B cell (primary cell): ENCODE measurements at regions not wholly inside any gene's neighbourhood (a gene's known extent, or its start where the extent isn't known, plus 50 kb on each side); places are given as distances from the start of the nearest gene placed in this dataset.

ENCODE experiments used
- ATAC-seq: fragments of 200-7000 bp; cut with Tn5 transposase; one replicate; pipeline ENCODE4 v1.10.0; 2021; ENCODE audit warnings: low read depth, mild to moderate bottlenecking, moderate number of reproducible peaks, moderate library complexity
- CTCF ChIA-PET: fragments of 350-600 bp; sonication (Branson Sonifier 250); formaldehyde crosslinking; loops from one replicate; lab custom pipeline; 2021; ENCODE audit warnings: antibody characterized with exemption, inconsistent platforms; lab: Charles Lee
- POLR2A ChIA-PET: fragments of 350-600 bp; sonication (Branson Sonifier 250); formaldehyde crosslinking; loops from one replicate; lab custom pipeline; 2021; ENCODE audit warnings: antibody characterized with exemption; lab: Charles Lee
- DNase-seq: peaks from one replicate; pipeline ENCODE4 v3.0.0; 2013
- H2AFZ ChIP-seq: 2 replicates; pipeline ENCODE4 v1.6.1; 2012; ENCODE audit warnings: mild to moderate bottlenecking, low read depth, low read length; ENCODE audit not compliant: insufficient read depth, poor library complexity, severe bottlenecking
- H3K27ac ChIP-seq, 2 donors: 1 replicate in 1 of 2; 2 replicates in 1 of 2; pipeline ENCODE4 v1.5.1; 2012 to 2013; ENCODE audit warnings: low read length in 2 of 2, mild to moderate bottlenecking in 2 of 2, moderate library complexity in 1 of 2
- H3K27me3 ChIP-seq, 4 experiments: fragments of 200-600 bp in 1 of 4; sonication (generic) in 1 of 4; replicated peaks in 1 of 4; 1 replicate in 2 of 4; 2 replicates in 2 of 4; pipeline versions ENCODE4 v1.6.1 to v1.7.0; 2013 to 2016; ENCODE audit warnings: low read length in 3 of 4, mild to moderate bottlenecking in 2 of 4, mixed read lengths in 1 of 4, moderate library complexity in 1 of 4; ENCODE audit not compliant: insufficient read depth in 4 of 4, control insufficient read depth in 3 of 4; ENCODE audit errors: control extremely low read depth in 1 of 4
- H3K36me3 ChIP-seq, 2 experiments: replicated peaks in 1 of 2; 1 replicate in 1 of 2; 2 replicates in 1 of 2; pipeline versions ENCODE4 v1.6.1 to v1.7.1; 2013; ENCODE audit warnings: low read length in 1 of 2; ENCODE audit not compliant: insufficient read depth in 2 of 2, control insufficient read depth in 1 of 2; ENCODE audit errors: control extremely low read depth in 1 of 2, extremely low read depth in 1 of 2
- H3K4me1 ChIP-seq, 2 donors: fragments of 200-600 bp in 1 of 2; sonication (generic) in 1 of 2; 1 replicate in 1 of 2; 2 replicates in 1 of 2; pipeline versions ENCODE4 v1.5.1 to v1.6.1; 2013 to 2017; ENCODE audit warnings: low read length in 2 of 2; ENCODE audit not compliant: control insufficient read depth in 2 of 2, insufficient read depth in 2 of 2
- H3K4me2 ChIP-seq: replicated peaks from 2 replicates; pipeline ENCODE3; 2012; ENCODE audit warnings: mild to moderate bottlenecking, low read depth, low read length; ENCODE audit not compliant: poor library complexity, severe bottlenecking
- H3K4me3 ChIP-seq, 5 experiments: fragments of 200-600 bp in 1 of 5; sonication (generic) in 1 of 5; 1 replicate in 3 of 5; 2 replicates in 2 of 5; pipeline versions ENCODE4 v1.5.1 to v1.7.0; 2011 to 2016; ENCODE audit warnings: low read length in 4 of 5, mild to moderate bottlenecking in 4 of 5, low read depth in 2 of 5, control low read depth in 1 of 5, moderate library complexity in 1 of 5; ENCODE audit not compliant: insufficient read depth in 1 of 5; ENCODE audit errors: control extremely low read depth in 1 of 5, extremely low read depth in 1 of 5
- H3K79me2 ChIP-seq: fragments of 200-600 bp; sonication (generic); one replicate; pipeline ENCODE4 v1.6.0; 2016; ENCODE audit warnings: low read length; ENCODE audit not compliant: control insufficient read depth, insufficient read depth
- H3K9ac ChIP-seq: fragments of 200-600 bp; sonication (generic); 2 replicates; pipeline ENCODE4 v1.6.1; 2017; ENCODE audit warnings: mild to moderate bottlenecking, low read length, moderate library complexity
- H3K9me3 ChIP-seq, 3 donors: one replicate each; pipeline versions ENCODE4 v1.6.1 to v1.7.1; 2013; ENCODE audit warnings: low read length in 2 of 3; ENCODE audit not compliant: control insufficient read depth in 2 of 3, insufficient read depth in 1 of 3; ENCODE audit errors: control extremely low read depth in 1 of 3
- H4K20me1 ChIP-seq: 2 replicates; pipeline ENCODE4 v1.6.0; 2012; ENCODE audit warnings: mild to moderate bottlenecking, low read length; ENCODE audit not compliant: insufficient read depth, control insufficient read depth, poor library complexity, severe bottlenecking
- H3K27ac Mint-ChIP-seq: one replicate; pipeline ENCODE4 v1.8.0; 2021; ENCODE audit warnings: mixed read lengths
- H3K27me3 Mint-ChIP-seq: one replicate; pipeline ENCODE4 v1.8.0; 2021; ENCODE audit warnings: mixed read lengths
- H3K4me1 Mint-ChIP-seq: one replicate; pipeline ENCODE4 v1.8.0; 2021; ENCODE audit warnings: mixed read lengths
- H3K4me3 Mint-ChIP-seq: one replicate; pipeline ENCODE4 v1.8.0; 2021; ENCODE audit warnings: mixed read lengths
- H3K9me3 Mint-ChIP-seq: one replicate; pipeline ENCODE4 v1.8.0; 2022; ENCODE audit warnings: mixed read lengths; ENCODE audit not compliant: insufficient read depth
- EZH2 ChIP-seq: IDR thresholded peaks from 2 replicates; pipeline ENCODE4 v1.6.1; 2012; ENCODE audit warnings: borderline replicate concordance, low read depth, mild to moderate bottlenecking, moderate library complexity, low read length; ENCODE audit not compliant: insufficient read depth, poor library complexity, severe bottlenecking
- WGBS: methylation state at CpG from one replicate; pipeline ENCODE4 v1.1.5; 2013; ENCODE audit warnings: missing lambda C conversion rate; ENCODE audit not compliant: insufficient coverage; 5-methylcytosine and 5-hydroxymethylcytosine counted together
- intact Hi-C: fragments of 100-400 bp; cut with micrococcal nuclease; formaldehyde crosslinking; loops from one replicate; pipeline ENCODE4 v1.10.0; 2022
- TF ChIP-seq, protein P1 (sequence below): fragments of 200-600 bp; IDR thresholded peaks from one replicate; pipeline ENCODE4 v1.8.0; 2022; ENCODE audit warnings: antibody characterized with exemption, mild to moderate bottlenecking

DNA sequence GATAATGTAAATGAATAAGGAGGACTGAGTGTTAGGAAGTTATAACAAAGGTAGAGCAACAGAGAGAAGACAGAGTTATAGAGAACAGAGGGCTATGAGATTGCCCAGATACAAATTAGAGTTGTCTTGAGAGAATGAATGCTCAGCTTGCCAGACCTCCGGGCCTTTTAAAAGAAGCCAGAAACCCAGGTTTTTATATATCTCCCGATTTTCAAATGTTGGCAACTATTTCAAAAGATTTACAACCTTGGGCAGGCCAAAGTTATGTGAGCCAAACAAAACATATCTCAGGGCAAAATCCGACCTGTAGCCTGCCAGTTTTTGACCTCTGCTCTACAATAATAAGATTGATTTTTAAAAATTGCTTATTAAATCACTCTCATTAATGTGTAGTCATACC lies 573.1 kb upstream of the SLC10A2 start:
- no peak overlapping the region for H3K9ac ChIP-seq
- H3K27ac ChIP-seq, result no peak overlapping the region
- TF ChIP-seq, protein P1, sequence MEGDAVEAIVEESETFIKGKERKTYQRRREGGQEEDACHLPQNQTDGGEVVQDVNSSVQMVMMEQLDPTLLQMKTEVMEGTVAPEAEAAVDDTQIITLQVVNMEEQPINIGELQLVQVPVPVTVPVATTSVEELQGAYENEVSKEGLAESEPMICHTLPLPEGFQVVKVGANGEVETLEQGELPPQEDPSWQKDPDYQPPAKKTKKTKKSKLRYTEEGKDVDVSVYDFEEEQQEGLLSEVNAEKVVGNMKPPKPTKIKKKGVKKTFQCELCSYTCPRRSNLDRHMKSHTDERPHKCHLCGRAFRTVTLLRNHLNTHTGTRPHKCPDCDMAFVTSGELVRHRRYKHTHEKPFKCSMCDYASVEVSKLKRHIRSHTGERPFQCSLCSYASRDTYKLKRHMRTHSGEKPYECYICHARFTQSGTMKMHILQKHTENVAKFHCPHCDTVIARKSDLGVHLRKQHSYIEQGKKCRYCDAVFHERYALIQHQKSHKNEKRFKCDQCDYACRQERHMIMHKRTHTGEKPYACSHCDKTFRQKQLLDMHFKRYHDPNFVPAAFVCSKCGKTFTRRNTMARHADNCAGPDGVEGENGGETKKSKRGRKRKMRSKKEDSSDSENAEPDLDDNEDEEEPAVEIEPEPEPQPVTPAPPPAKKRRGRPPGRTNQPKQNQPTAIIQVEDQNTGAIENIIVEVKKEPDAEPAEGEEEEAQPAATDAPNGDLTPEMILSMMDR, result no peak
- no peak for TF ChIP-seq EZH2
- no peaks in the 10 kb centered on the region for H4K20me1 ChIP-seq
- no peak overlapping the region for H3K4me2 ChIP-seq
- no peak for DNase-seq
- no peaks in the 10 kb centered on the region for H3K9me3 ChIP-seq
- Mint-ChIP-seq H3K27ac (no peak overlapping the region), H3K9me3 (peaks cover 5% of the 10 kb centered on the region), H3K4me3 (no peak overlapping the region), H3K4me1 (no peaks in the 10 kb centered on the region), H3K27me3 (no peaks in the 10 kb centered on the region)
- CTCF ChIA-PET, result no interaction called here
- no peak overlapping the region for H3K4me3 ChIP-seq
- no peaks in the 10 kb centered on the region for H3K4me1 ChIP-seq
- POLR2A ChIA-PET, result no interaction called here
- no peaks in the 10 kb centered on the region for H3K27me3 ChIP-seq
- no CpG with 5 or more reads among the region's 3 CpGs for WGBS
- intact Hi-C loops, result no loop called here
- H3K36me3 ChIP-seq, result no peaks in the 10 kb centered on the region
- no peak overlapping the region for H2AFZ ChIP-seq
- no peaks in the 10 kb centered on the region for H3K79me2 ChIP-seq
- no peak for ATAC-seq

DNA sequence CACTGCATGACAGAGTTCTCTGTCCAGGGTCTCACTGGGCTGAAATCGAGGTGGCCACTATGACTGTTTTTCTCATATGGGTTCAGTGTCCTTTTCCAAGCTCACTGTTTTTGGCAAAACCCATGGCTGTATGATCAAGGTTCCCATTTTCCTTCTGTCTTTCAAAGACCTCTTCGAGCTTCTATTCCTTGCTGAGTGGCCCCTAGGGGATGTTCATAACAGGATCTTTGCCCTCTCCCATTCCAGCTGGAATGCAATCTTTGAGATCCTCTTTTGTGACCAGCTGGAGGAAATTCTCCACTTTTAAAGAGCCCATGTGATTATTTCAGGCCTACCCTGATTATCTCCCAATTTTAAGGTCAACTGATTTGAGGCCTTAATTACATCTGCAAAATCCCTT lies 572.5 kb upstream of the SLC10A2 start:
- no peak overlapping the region for H3K27ac ChIP-seq
- WGBS, result 56% methylated on average over 2 of the region's 2 CpGs
- H3K4me1 ChIP-seq, result no peaks in the 10 kb centered on the region
- peaks cover 5% of the 10 kb centered on the region for H3K9me3 Mint-ChIP-seq
- H3K79me2 ChIP-seq, result no peaks in the 10 kb centered on the region
- intact Hi-C loops, result no loop called here
- ChIA-PET POLR2A (no interaction called here), CTCF (no interaction called here)
- no peaks in the 10 kb centered on the region for H3K27me3 Mint-ChIP-seq
- H3K4me3 ChIP-seq, result no peak overlapping the region
- H3K4me2 ChIP-seq, result no peak overlapping the region
- no peak overlapping the region for H2AFZ ChIP-seq
- no peaks in the 10 kb centered on the region for H3K4me1 Mint-ChIP-seq
- no peaks in the 10 kb centered on the region for H4K20me1 ChIP-seq
- no peak overlapping the region for H3K9ac ChIP-seq
- TF ChIP-seq EZH2, result no peak
- TF ChIP-seq, protein P1, result no peak
- H3K27me3 ChIP-seq, result no peaks in the 10 kb centered on the region
- H3K9me3 ChIP-seq, result no peaks in the 10 kb centered on the region
- no peak overlapping the region for H3K4me3 Mint-ChIP-seq
- ATAC-seq (no peak), DNase-seq (no peak)
- no peak overlapping the region for H3K27ac Mint-ChIP-seq
- no peaks in the 10 kb centered on the region for H3K36me3 ChIP-seq
